NCI-H1092 (cell line): ENCODE measurements at regions not wholly inside any gene's neighbourhood (a gene's known extent, or its start where the extent isn't known, plus 50 kb on each side); places are given as distances from the start of the nearest gene placed in this dataset.
"Not testable (repeated sequence)": the region's sequence is repeated elsewhere in the genome, so short reads cannot be mapped to it uniquely, and the experiment has no call there.

Experiments used
- DNase-seq: peaks from one replicate; lab custom pipeline; 2025; lab: John Stamatoyannopoulos, UW

- DNase-seq: no peak
These were observed 360.4 kb upstream of the AGA start for GRCh38 chr4:177802661-177803060.

- DNase-seq: no peak
These were observed 360.9 kb upstream of the AGA start for GRCh38 chr4:177803151-177803550.

- DNase-seq: no peak
These were observed 367.6 kb upstream of the AGA start for GRCh38 chr4:177809791-177810190.

DNA sequence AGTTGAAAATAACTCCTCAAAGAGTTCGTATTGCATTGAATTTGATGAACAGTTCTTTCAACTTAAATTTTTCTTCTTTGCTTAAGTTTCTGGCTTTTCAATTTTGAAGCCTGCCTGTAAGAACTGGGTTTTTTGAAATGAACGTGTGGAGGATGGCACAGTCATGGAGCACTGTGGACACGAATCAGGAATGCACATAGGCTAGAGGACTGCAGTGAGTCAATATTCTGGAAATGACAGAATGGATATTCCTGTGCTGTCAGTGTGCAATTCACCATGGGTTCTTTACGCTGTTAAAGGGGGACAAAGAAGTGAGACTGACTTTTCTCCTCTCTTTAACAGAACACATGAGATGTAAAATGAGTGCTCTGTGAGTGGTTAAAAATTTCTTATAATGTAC lies 368.0 kb upstream of the AGA start:
- no peak for DNase-seq

DNA sequence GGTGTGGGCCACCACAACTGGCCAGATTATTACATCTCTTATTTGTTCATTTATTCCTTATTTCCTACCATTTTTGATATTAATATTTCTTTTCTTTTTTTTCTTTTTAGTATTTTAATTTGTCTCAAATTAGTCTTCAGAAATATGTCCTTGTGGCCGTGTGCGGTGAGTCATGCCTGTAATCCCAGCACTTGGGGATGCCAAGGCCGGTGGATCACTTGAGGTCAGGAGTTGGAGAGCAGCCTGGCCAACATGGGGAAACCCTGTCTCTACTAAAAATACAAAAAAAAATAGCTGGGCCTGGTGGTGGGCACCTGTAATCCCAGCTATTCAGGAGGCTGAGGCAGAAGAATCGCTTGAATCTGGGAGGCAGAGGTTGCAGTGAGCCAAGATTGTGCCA lies 376.2 kb upstream of the AGA start:
- not testable (repeated sequence) for DNase-seq

DNA sequence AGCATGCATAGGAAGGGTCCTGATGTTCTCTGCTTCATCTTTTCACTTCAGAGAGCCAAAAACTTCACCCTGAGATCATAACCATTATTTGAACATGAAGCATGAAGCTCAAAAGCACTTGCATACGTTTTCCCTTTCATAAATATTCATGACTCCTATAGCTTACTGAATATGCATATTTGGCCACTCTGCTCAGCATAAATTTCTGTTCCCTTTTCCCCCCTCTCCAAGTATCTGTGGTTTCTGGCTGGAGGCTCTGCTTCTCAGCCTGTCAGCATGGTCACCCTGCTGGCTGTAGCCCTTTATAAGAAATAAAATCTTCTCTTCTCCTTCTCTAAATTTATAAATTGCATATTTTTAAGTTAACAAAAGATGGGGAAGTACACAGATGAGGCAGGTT lies 384.7 kb upstream of the AGA start:
- no peak for DNase-seq

- DNase-seq: no peak
These were observed 399.0 kb upstream of the AGA start for GRCh38 chr4:177841258-177841657.

GRCh38 chr4:177853229-177853628 lies 411.0 kb upstream of the AGA start:
- no peak for DNase-seq

DNA sequence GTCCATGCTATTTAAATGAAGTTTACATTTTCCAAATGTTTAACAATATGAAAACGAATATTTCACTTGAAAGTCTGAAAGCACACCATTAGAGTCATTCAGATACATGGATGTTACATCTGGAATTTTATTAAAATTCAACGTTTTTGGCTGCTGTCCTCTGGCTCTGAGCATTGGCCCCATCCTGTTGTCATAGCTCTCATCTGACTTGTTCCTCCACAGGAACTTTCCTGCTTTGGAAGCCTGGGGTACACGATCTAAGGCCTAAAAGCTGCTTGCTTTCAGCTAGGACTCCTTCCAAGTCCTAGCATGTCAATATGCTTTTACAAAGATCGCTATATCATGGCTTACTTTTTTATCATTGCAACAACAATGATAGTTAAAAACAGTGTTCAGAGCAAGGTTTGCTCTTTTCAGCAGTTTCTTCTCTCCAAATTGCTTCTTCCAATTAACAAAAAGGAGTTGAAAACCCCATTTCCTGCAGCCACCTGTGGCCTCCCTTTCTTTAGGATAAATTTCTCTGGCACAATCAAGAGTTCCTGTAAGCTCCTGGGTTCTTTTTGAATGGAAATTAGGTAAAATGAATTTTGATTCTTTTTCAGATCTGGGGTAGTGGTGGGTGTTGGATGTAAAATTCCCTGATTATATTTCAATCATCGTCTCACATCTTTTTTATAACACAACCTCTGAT lies 413.4 kb upstream of the AGA start:
- DNase-seq: no peak

DNA sequence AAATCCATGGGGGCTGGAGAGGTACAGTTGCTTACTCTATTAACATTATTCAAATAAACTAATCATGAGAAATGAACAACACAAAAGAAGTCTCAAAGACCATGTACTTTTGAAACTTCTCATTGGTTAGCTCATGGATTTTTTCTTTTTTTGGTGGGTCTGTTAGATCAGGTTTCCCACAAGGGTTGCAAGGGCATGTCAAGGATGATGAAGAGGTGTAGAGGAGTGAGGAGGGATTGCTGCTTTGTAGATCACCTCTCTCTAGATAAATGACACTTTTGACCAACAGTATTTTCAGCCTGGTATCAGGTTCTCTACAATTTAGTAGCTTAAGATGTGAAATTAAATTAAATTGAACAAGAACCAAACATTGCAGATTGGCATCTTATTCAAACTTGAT lies 417.9 kb upstream of the AGA start:
- DNase-seq: no peak

DNA sequence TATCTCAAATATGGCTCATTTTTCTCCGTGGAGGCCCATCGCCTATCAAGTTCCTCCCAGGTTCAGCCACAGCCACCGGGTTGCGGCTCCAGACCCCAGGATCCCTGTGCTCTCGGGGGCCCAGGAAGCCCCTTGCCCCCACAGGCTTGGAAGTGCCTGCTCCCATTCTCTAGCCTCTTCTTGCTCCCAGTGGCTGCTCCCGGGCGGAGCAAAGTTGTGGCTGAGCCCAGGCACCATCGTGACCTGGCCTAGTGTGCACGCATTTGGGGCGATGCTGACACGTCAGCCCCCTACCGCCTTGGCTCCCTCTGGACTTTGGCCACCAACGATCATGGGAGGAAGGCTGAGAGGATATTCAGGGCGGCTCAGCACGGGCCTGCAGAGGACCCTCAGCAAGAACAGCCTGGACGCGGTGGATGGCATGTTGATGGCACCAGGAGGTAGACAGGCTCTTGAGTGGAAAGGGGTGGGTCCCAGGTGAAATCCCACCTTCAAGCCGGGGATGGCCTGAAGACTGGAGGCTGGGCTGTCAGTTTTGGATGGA lies 419.4 kb upstream of the AGA start:
- DNase-seq: no peak

DNA sequence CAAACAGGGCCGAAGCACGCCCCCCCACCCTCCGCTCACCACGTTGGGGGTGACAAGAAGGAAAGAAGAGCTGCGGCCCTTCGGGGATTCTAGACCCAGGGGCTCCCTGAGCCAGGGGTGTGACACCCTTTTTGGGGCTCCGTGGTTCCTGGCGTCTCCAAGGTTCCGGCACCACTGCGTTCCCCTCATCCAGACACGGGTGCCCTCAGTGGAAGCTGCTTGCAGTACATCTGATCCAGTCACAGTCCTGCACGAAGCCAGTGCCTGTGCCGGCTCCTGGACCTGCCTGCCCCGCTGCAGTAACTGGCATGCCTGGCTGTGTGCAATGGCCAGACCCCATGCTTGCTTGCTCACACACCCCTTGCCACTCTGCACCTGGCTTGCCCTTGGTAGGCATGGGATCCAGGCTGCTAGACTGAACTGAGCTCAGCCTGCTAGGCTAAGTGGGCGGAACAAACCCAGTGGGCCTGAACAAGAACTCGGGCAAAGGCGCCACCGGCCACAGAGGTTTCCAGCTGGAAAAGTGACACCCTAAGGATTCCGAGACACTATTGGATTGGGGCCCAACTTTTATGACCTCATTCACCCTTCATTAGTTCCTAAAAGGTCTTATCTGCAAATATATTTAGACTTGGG lies 420.4 kb upstream of the AGA start:
- no peak for DNase-seq

DNA sequence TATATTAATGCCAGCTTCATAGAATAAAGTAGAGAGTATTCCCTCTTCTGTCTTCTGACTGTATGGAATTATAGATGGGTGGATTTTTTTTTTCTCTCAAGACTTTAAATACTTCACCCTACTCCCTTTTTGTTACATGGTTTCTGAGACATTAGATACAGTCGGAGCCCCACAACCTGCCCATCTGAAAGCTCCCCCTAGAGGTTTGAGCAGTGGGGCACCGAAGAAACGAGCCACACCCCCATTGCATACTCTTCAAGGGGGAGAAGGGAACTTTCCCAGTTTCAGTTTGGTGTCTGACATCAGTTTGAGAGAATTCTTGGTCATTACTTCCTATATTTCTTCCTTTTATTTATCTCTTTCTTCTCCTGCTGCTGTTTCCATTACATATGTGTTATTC lies 437.6 kb upstream of the AGA start:
- DNase-seq: no peak

DNA sequence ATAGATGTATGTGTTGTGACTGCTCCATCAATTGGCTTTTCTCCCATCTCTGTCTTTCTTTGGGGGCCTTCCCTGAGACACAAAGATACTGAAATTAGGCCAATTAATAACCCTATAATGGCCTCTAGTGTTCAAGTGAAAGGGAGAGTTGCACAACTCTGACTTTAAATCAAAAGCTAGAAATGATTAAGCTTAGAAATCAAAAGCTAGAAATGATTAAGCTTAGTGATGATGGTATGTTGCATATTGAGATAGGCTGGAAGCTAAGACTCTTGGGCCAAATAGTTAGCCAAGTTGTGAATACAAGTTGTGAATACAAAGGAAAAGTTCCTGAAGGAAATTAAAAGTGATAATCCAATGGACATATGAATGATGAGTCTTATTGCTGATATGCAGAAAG lies 452.9 kb upstream of the AGA start:
- no peak for DNase-seq

DNA sequence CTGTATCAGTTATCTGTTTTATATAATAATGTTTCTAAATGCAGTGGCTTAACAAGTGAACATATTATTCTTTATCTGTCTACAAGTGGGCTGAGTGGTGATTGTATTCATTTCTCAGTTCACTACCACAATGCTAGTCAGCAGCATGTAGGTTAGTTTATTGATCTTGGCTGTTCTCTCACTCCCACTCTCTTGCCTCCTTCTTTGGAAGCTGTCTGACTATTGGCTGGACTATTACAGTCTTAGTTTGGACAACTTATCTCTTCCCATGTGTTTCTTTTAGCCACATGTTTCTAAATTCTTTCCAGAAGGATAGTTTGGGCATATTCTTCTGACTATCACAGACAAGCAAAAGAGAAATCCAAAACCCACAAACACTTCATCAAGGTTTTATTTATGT lies 459.5 kb upstream of the AGA start:
- DNase-seq: no peak

- DNase-seq: no peak
These were observed 460.1 kb upstream of the AGA start for GRCh38 chr4:177902386-177902785.

DNA sequence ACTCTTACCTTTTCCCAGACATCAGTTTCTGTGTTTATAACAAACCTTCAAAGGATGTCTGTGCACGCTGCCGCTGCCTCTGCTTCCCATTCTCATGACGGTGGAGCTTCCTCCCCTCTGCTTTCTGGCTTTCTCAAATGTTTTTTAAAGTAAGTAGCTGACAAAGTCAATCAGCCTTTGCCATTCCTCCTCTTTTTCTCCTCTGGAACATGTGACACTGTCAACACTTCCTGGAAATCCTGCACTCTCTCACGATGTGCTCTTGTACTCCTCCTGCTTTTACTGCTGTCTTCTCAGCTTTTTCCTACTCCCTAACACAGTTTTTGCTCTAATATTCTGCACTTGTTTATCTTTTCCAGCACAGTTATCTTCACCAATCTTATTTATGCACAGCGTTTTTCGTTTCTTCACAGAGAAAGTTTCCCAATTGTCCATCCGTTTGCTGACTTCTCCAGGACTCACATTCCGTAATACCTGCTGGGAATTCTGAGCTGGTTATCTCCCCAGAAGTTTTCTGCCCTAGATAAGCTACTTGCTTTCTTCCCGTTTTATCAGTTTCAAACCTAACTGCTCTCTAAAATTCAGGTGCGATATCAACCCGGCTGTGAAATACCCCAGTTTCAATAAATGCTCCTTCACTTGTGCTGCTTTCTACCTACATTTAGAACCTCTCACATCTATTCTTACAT lies 465.6 kb upstream of the AGA start:
- no peak for DNase-seq

GRCh38 chr4:177921715-177922114 lies 479.5 kb upstream of the AGA start:
- no peak for DNase-seq

- DNase-seq: no peak
These were observed 481.7 kb upstream of the AGA start for GRCh38 chr4:177923888-177924287.

- DNase-seq: no peak
These were observed 494.8 kb upstream of the AGA start for GRCh38 chr4:177937041-177937440.

DNA sequence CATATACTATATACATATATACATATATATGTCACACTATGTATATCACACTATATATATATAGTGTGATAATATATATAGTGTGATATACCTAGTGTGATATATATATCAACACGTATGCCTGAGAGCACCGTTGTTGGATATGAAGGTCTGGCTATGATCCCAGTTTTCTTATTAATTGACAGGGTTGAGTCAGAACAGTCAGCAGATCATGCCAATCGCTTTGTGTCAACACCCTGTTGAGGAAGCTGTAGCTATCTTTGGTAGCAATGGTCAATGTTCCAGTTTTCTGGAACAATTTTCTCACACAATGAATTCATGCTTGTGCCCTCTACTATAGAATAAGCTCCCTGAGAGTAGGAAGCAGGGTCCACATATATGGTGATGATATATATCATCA lies 496.0 kb upstream of the AGA start:
- DNase-seq: no peak

GRCh38 chr4:177945268-177945667 lies 503.0 kb upstream of the AGA start:
- DNase-seq: no peak

GRCh38 chr4:177947607-177948006 lies 505.4 kb upstream of the AGA start:
- no peak for DNase-seq
